ENCODE measurements at regions not wholly inside any gene's neighbourhood (a gene's known extent, or its start where the extent isn't known, plus 50 kb on each side); places are given as distances from the start of the nearest gene placed in this dataset.

GRCh38 chr14:42814817-42815216 is 1208.1 kb downstream of the LRFN5 start:
- Histone ChIP-seq H3K4me1 (ENCODE audit: control insufficient read depth, insufficient read depth, low read length) (no peaks in the 10 kb centered on the region), H3K36me3 (ENCODE audit: control insufficient read depth, insufficient read depth, low read length) (no peaks in the 10 kb centered on the region), H3K9me3 (ENCODE audit: control insufficient read depth, low read depth, low read length) (no peaks in the 10 kb centered on the region), H3K27ac (ENCODE audit: low read length) (no peak overlapping the region), H3K4me3 (ENCODE audit: low read length) (no peak overlapping the region), H3K27me3 (ENCODE audit: control insufficient read depth, insufficient read depth, low read length) (no peaks in the 10 kb centered on the region)
- DNase-seq: no peak

DNA sequence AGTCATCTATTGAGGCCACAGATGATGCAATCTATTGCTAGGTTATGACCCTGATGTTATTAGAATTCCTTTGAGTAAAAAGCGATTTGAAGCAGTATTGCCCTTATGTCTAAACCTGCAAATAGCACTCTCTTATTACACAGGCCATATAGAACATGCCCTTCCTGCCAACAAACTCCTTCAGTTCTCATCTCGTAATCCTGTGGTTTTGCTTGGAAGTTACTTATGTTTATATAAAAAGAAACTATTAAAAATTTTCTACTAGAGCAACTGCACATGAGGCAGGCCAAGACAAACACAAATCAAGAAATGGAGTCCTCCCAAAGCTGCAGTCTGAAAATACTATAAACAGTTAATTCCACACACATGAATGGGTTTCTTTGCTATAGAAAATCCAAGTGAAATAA is 1200.2 kb downstream of the LRFN5 start:
- DNase-seq: peak in 1 of 2 donors; percentile 12
- H3K27me3 ChIP-seq (ENCODE audit: control insufficient read depth, insufficient read depth, low read length): no peaks in the 10 kb centered on the region
- H3K36me3 ChIP-seq (ENCODE audit: control insufficient read depth, insufficient read depth, low read length): no peaks in the 10 kb centered on the region
- no peak overlapping the region for H3K27ac ChIP-seq (ENCODE audit: low read length)
- no CpG with 5 or more reads among the region's 2 CpGs for WGBS (ENCODE audit: insufficient coverage, low lambda C conversion rate)
- no peak overlapping the region for H3K4me3 ChIP-seq (ENCODE audit: low read length)
- no peaks in the 10 kb centered on the region for H3K4me1 ChIP-seq (ENCODE audit: control insufficient read depth, insufficient read depth, low read length)
- H3K9me3 ChIP-seq (ENCODE audit: control insufficient read depth, low read depth, low read length): no peaks in the 10 kb centered on the region

- no peaks in the 10 kb centered on the region for H3K36me3 ChIP-seq (ENCODE audit: control insufficient read depth, insufficient read depth, low read length)
- H3K4me3 ChIP-seq (ENCODE audit: low read length): no peak overlapping the region
- 100% methylated on average over 1 of the region's 4 CpGs for WGBS (ENCODE audit: insufficient coverage, low lambda C conversion rate)
- H3K9me3 ChIP-seq (ENCODE audit: control insufficient read depth, low read depth, low read length): no peaks in the 10 kb centered on the region
- no peaks in the 10 kb centered on the region for H3K27me3 ChIP-seq (ENCODE audit: control insufficient read depth, insufficient read depth, low read length)
- no peaks in the 10 kb centered on the region for H3K4me1 ChIP-seq (ENCODE audit: control insufficient read depth, insufficient read depth, low read length)
- no peak for DNase-seq
- no peak overlapping the region for H3K27ac ChIP-seq (ENCODE audit: low read length)
Measured at GRCh38 chr14:42804141-42804540, 1197.5 kb downstream of the LRFN5 start.

GRCh38 chr14:42802346-42802745 is 1195.7 kb downstream of the LRFN5 start:
- no CpG with 5 or more reads among the region's 1 CpG for WGBS (ENCODE audit: insufficient coverage, low lambda C conversion rate)
- DNase-seq: no peak
- H3K4me1 ChIP-seq (ENCODE audit: control insufficient read depth, insufficient read depth, low read length): no peaks in the 10 kb centered on the region
- no peak overlapping the region for H3K4me3 ChIP-seq (ENCODE audit: low read length)
- H3K9me3 ChIP-seq (ENCODE audit: control insufficient read depth, low read depth, low read length): no peaks in the 10 kb centered on the region
- H3K27me3 ChIP-seq (ENCODE audit: control insufficient read depth, insufficient read depth, low read length): no peaks in the 10 kb centered on the region
- no peaks in the 10 kb centered on the region for H3K36me3 ChIP-seq (ENCODE audit: control insufficient read depth, insufficient read depth, low read length)
- H3K27ac ChIP-seq (ENCODE audit: low read length): no peak overlapping the region

GRCh38 chr14:42792166-42792565 is 1185.5 kb downstream of the LRFN5 start:
- WGBS (ENCODE audit: insufficient coverage, low lambda C conversion rate): no CpG with 5 or more reads among the region's 1 CpG
- Histone ChIP-seq H3K36me3 (ENCODE audit: control insufficient read depth, insufficient read depth, low read length) (no peaks in the 10 kb centered on the region), H3K9me3 (ENCODE audit: control insufficient read depth, low read depth, low read length) (no peaks in the 10 kb centered on the region), H3K4me3 (ENCODE audit: low read length) (no peak overlapping the region), H3K4me1 (ENCODE audit: control insufficient read depth, insufficient read depth, low read length) (no peaks in the 10 kb centered on the region), H3K27ac (ENCODE audit: low read length) (no peak overlapping the region), H3K27me3 (ENCODE audit: control insufficient read depth, insufficient read depth, low read length) (no peaks in the 10 kb centered on the region)
- DNase-seq: no peak

DNA sequence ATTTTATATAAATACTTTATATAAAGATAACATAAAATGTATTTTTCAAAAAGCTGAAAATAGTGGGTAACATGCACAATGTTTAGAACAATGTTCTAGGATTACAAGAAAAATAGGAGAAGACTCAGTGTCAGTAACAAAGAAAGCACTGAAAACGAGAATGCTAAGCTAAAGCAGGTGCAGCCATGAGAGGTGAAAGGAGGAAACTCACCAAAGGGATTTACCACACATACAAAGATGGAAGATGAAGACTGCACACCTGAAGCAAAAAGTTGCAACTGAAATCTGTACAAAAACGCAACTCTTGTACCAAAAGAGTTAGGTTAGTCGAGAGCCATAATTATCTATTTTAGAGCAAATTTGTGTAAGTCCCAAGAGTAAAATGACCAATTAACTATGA is 1176.1 kb downstream of the LRFN5 start:
- no peaks in the 10 kb centered on the region for H3K36me3 ChIP-seq (ENCODE audit: control insufficient read depth, insufficient read depth, low read length)
- peaks cover 3% of the 10 kb centered on the region for H3K9me3 ChIP-seq (ENCODE audit: control insufficient read depth, low read depth, low read length)
- H3K27me3 ChIP-seq (ENCODE audit: control insufficient read depth, insufficient read depth, low read length): no peaks in the 10 kb centered on the region
- 44% methylated on average over 1 of the region's 3 CpGs for WGBS (ENCODE audit: insufficient coverage, low lambda C conversion rate)
- H3K4me3 ChIP-seq (ENCODE audit: low read length): no peak overlapping the region
- H3K4me1 ChIP-seq (ENCODE audit: control insufficient read depth, insufficient read depth, low read length): no peaks in the 10 kb centered on the region
- H3K27ac ChIP-seq (ENCODE audit: low read length): no peak overlapping the region
- DNase-seq: no peak

- WGBS (ENCODE audit: insufficient coverage, low lambda C conversion rate): no CpG with 5 or more reads among the region's 2 CpGs
- DNase-seq: no peak
- no peak overlapping the region for H3K4me3 ChIP-seq (ENCODE audit: low read length)
- no peak overlapping the region for H3K27ac ChIP-seq (ENCODE audit: low read length)
- no peaks in the 10 kb centered on the region for H3K4me1 ChIP-seq (ENCODE audit: control insufficient read depth, insufficient read depth, low read length)
- H3K9me3 ChIP-seq (ENCODE audit: control insufficient read depth, low read depth, low read length): peaks cover 3% of the 10 kb centered on the region
- H3K36me3 ChIP-seq (ENCODE audit: control insufficient read depth, insufficient read depth, low read length): no peaks in the 10 kb centered on the region
- no peaks in the 10 kb centered on the region for H3K27me3 ChIP-seq (ENCODE audit: control insufficient read depth, insufficient read depth, low read length)
Measured at GRCh38 chr14:42778984-42779383, 1172.3 kb downstream of the LRFN5 start.

- DNase-seq: no peak
Measured at GRCh38 chr14:42750771-42751170, 1144.1 kb downstream of the LRFN5 start.

DNA sequence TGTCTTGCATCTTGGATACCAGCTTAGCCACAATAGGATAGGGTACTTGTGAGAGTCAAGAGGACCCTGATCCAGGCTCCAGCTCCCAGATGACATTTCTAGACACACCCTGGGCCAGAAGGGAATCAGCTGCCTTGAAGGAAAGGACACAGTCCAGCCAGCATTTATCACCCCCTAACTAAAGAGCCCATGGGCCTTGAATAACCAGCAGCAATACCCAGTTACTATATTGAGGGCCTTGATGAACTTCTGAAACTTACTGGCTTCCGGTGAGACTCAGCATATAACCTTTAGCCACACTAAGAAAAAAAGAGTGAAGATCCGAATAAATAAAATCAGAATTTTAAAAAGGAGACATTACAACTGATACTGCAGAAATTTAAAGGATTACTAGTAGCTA is 1135.4 kb downstream of the LRFN5 start:
- no peak for DNase-seq
- WGBS (ENCODE audit: insufficient coverage, low lambda C conversion rate): no CpG with 5 or more reads among the region's 2 CpGs
- Histone ChIP-seq H3K27me3 (ENCODE audit: control insufficient read depth, insufficient read depth, low read length) (no peaks in the 10 kb centered on the region), H3K4me1 (ENCODE audit: control insufficient read depth, insufficient read depth, low read length) (no peaks in the 10 kb centered on the region), H3K4me3 (ENCODE audit: low read length) (no peak overlapping the region), H3K27ac (ENCODE audit: low read length) (no peak overlapping the region), H3K36me3 (ENCODE audit: control insufficient read depth, insufficient read depth, low read length) (no peaks in the 10 kb centered on the region), H3K9me3 (ENCODE audit: control insufficient read depth, low read depth, low read length) (no peaks in the 10 kb centered on the region)

More at GRCh38 chr14:42750771-42751170, 1144.1 kb downstream of the LRFN5 start:
- Histone ChIP-seq H3K27ac (ENCODE audit: low read length) (no peak overlapping the region), H3K36me3 (ENCODE audit: control insufficient read depth, insufficient read depth, low read length) (no peaks in the 10 kb centered on the region), H3K4me3 (ENCODE audit: low read length) (no peak overlapping the region), H3K9me3 (ENCODE audit: control insufficient read depth, low read depth, low read length) (no peaks in the 10 kb centered on the region), H3K27me3 (ENCODE audit: control insufficient read depth, insufficient read depth, low read length) (no peaks in the 10 kb centered on the region), H3K4me1 (ENCODE audit: control insufficient read depth, insufficient read depth, low read length) (no peaks in the 10 kb centered on the region)

GRCh38 chr14:42736408-42736807 is 1129.7 kb downstream of the LRFN5 start:
- WGBS (ENCODE audit: insufficient coverage, low lambda C conversion rate): no CpG with 5 or more reads among the region's 1 CpG
- no peak for DNase-seq
- no peaks in the 10 kb centered on the region for H3K36me3 ChIP-seq (ENCODE audit: control insufficient read depth, insufficient read depth, low read length)
- H3K27ac ChIP-seq (ENCODE audit: low read length): no peak overlapping the region
- H3K9me3 ChIP-seq (ENCODE audit: control insufficient read depth, low read depth, low read length): no peaks in the 10 kb centered on the region
- no peaks in the 10 kb centered on the region for H3K4me1 ChIP-seq (ENCODE audit: control insufficient read depth, insufficient read depth, low read length)
- no peaks in the 10 kb centered on the region for H3K27me3 ChIP-seq (ENCODE audit: control insufficient read depth, insufficient read depth, low read length)
- no peak overlapping the region for H3K4me3 ChIP-seq (ENCODE audit: low read length)

GRCh38 chr14:42734041-42734440 is 1127.4 kb downstream of the LRFN5 start:
- DNase-seq: no peak
- Histone ChIP-seq H3K9me3 (ENCODE audit: control insufficient read depth, low read depth, low read length) (no peaks in the 10 kb centered on the region), H3K4me3 (ENCODE audit: low read length) (no peak overlapping the region), H3K27ac (ENCODE audit: low read length) (no peak overlapping the region), H3K36me3 (ENCODE audit: control insufficient read depth, insufficient read depth, low read length) (no peaks in the 10 kb centered on the region), H3K4me1 (ENCODE audit: control insufficient read depth, insufficient read depth, low read length) (no peaks in the 10 kb centered on the region), H3K27me3 (ENCODE audit: control insufficient read depth, insufficient read depth, low read length) (no peaks in the 10 kb centered on the region)
- 93% methylated on average over 1 of the region's 1 CpG for WGBS (ENCODE audit: insufficient coverage, low lambda C conversion rate)

All from large intestine (tissue), 3 donors.